MV-4-11 (cell line): ENCODE measurements at regions not wholly inside any gene's neighbourhood (a gene's known extent, or its start where the extent isn't known, plus 50 kb on each side); places are given as distances from the start of the nearest gene placed in this dataset.

Experiments
- DNase-seq: peaks from one replicate; lab custom pipeline; 2025; lab: John Stamatoyannopoulos, UW

DNA sequence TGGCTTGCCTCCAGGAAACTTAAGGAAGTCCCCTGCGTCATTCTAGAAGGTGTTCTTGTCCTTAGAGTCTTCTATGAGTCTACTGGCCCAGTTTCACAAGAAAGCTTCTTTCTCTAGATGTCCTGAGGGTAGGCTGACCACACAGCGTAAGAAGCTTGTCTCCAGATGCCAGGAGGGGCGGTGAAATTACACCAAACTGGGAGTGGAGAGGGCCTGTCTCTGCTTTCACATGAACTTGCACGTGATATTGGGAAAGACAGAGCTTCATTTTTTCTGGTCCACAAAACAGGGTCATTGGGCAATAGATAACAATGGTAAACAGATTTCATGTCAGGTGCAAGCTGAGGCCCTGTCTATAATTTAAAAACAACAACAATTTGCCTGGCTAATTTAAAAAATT lies 85.7 kb upstream of the TBX3 start:
- peak; percentile 72 for DNase-seq

DNA sequence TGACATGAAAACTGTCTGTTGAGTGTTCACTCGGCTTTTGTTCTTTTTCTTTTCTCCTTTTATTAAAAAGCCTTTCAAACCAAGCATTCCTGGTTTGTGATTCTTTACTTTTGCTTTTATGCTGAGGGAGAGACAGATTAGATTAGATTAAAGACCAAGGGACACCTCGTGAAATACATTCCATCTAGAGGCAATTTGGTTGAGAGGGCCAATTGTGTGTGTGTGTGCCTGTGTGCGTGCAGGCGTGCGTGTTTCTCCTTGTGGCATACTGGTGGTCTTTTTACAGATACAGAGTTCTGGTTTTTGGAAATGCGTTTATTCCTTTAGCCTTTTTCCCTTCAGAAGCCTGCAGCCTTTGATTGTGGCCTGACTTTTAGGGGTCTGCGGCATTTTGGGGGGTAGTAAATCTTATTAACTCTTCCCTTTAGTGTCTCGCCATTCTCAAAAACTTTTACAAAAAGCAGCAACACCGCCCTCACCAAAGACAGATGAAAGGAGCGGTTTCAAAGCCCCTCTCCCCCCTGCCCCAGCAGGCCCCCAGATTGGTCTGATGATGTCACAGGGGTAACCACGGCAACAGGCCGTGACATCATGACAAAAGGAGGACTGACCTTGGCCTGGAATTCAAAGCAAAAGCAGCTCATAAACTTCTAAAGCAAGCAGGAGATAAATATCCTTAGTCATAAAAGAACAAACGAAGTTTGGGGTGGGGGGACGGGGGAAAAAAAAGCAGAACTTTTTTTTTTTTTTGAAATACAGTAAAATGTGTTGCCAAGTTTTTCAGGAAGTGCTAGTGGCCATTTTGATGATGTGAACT lies 84.1 kb upstream of the TBX3 start:
- DNase-seq, result peak; percentile 62

GRCh38 chr12:114767084-114767760 lies 83.2 kb upstream of the TBX3 start:
- DNase-seq, result no peak

GRCh38 chr12:114765960-114766691 lies 82.2 kb upstream of the TBX3 start:
- no peak for DNase-seq

- no peak for DNase-seq
Observed at GRCh38 chr12:114764510-114764909, 80.5 kb upstream of the TBX3 start.

DNA sequence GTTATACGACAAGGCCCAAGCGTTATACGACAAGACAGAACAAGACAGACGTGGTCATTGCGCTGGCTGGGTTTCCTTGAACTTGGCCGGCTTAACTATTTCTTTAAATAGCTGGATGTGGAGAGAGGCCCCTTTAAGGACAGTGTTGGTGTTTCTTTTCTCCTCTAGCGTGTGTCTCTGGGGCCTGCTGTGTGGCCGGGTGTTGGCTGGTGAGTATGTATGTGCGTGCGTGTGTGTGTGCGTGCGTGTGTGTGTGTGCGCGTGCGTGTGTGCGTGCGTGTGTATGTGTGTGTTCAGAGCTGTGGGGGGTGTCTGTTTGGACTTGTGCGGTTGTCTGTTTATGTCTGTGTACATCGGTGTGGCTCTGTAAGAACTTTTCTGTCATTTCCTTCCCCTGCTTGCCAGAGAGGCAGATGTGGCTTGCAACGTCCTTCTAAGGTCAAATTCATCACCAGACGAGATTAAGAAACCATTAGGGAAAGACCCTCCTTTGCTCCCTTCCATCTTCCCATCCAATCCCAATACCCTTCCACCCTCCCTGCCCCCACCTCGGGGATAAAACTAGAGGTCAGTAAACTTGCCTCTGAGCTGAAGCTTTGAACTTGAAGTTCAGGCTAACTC lies 78.6 kb upstream of the TBX3 start:
- DNase-seq, result peak; percentile 77

DNA sequence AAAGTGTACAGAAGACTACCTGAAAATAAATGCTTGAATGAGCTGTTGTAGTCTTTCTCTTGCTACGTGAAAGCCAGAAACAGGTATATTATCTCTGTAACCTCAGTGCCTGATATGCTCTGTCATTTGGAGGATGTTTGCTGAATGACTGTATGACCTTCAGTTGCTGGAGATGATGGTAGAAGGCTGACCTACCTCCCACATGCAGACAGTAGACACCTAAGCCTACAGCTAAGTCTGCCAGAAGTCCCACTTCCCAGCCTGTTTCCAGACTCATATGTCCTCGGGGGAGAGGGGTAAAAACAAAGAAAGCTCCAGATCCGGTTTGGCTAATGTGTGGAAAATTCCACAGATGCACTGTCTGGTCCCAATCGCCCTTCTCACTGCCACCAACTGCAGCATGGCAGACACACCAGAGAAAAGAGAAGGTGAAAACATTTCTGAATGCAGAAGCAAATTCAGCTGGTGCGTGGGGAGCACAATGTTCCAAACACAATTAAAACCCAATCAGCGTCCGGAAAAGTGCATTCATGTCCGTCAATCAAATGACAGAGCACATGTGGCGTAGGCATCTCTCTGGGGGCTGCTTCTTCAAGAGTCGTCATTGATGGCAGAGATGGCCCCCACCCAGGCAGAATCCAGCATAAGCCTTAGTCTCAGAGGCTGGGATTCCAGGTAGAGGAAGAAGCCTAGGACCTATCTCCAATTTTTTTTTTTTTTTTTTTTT lies 76.3 kb upstream of the TBX3 start:
- DNase-seq, result no peak

- no peak for DNase-seq
Observed at GRCh38 chr12:114759635-114760034, 75.7 kb upstream of the TBX3 start.

DNA sequence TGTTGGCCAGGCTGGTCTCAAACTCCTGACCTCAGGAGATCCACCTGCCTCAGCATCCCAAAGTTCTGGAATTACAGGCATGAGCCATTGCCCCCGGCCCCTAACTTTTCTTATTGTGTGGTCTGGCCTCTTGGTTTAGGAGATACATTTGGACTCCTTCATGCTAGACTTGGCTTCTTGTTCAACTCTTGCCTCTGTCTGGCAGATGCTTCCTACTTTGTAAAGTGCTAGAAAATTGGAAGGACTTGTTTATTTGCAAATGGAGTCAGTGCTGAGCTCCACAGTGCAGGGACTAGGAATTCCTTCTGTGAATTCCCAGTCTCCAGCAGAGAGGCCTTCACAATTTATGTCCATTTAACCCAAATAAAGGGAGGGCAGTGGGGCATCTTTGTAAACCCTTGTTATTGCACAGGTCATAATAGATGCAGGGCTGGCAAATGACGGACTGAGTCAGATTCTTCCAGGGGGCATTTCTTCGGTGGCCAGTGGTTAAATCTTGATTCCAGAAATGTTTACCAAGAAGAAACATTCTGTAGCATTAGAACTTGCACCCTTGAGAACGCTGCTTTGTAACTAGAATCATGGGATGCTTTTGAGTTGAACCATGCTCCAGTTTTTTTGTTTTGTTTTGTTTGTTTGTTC lies 73.8 kb upstream of the TBX3 start:
- DNase-seq, result no peak

DNA sequence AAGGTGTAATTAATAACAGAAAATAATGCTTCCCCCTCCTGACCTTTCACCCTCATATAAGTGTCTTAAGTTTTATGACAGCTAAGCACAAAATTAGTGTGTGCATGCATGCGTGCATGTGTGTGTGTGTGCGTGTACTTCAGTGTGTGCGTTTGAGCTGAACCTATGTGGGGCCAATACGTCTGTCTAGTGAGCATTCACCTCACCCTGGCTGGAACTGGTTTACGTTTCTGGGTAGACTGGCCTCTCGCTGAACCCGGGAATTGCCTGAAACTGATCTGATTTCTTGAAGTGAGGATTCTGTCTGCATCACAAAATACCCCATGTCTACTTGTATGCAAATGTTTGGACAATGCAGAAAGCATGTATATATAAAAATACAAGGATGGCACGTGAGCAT lies 68.2 kb upstream of the TBX3 start:
- no peak for DNase-seq

GRCh38 chr12:114751712-114752111 lies 67.7 kb upstream of the TBX3 start:
- no peak for DNase-seq

GRCh38 chr12:114750917-114751316 lies 66.9 kb upstream of the TBX3 start:
- no peak for DNase-seq

- no peak for DNase-seq
Observed at GRCh38 chr12:114749065-114749464, 65.1 kb upstream of the TBX3 start.

GRCh38 chr12:114747012-114747858 lies 63.3 kb upstream of the TBX3 start:
- DNase-seq, result no peak

- peak; percentile 88 for DNase-seq
Observed at GRCh38 chr12:114746297-114747011, 62.5 kb upstream of the TBX3 start.

DNA sequence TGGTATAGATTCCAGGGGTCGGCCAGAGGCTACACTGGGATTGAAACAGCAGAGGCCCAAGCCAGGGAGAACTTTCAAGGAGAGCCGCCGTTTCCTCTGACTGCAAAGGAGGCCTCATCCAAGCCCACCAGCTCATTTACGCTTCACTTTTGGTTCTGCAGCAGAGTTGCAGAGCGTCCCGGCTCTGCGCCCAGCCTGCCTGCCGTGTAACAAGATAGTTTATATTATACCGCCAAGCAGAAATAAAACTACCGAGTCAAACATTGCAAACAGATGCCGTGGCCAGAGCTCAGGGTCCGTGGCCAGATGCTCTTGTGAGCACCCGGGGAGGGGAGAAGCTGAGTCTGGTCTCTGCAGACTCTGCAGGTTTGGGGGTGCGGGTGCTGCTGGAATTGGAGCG lies 60.7 kb upstream of the TBX3 start:
- no peak for DNase-seq

DNA sequence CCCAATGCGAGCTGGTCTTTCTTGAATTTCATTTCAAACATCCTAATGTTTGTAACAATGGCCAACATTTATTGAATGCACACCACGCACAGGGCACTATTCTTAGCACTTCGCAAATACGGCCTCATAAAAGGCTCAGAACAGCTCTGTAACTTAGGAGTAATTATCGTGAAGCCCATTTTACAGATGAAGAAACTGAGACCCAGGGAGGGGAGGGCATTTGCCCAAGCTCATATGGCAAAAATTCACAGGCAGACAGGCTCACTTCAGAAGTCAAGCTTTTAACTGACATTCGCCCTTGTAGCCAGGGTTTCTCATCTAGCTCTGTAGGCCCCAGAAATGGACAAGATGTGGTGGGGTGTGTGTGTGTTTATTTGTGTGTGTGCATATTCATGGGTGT lies 60.3 kb upstream of the TBX3 start:
- no peak for DNase-seq

- DNase-seq, result no peak
Observed at GRCh38 chr12:114743799-114744198, 59.8 kb upstream of the TBX3 start.

GRCh38 chr12:114743289-114743688 lies 59.3 kb upstream of the TBX3 start:
- DNase-seq, result no peak

DNA sequence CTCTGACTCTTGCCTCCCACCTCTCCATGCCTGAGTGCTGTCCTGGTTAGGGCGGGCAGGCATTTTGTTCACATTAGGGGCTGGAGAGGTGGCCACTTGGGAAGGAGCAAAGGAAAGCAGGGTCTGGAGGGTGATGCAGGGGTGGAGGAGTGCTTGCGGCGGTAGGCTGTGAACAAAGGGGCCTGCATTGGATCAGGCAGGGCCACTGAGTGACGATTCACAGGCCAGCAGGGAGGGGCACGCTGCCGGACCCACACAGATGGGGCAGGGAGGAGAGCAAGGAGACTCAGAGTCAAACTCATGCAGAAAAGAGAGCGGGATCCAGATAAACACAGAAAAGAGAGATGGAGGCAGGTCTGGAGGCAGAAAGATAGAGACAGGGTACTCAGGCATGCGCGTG lies 58.4 kb upstream of the TBX3 start:
- no peak for DNase-seq
